ENCODE measurements at regions not wholly inside any gene's neighbourhood (a gene's known extent, or its start where the extent isn't known, plus 50 kb on each side); places are given as distances from the start of the nearest gene placed in this dataset.

- no peak for TF ChIP-seq CTCF (IDR thresholded peaks at IDR 0.05 in 4 of 5, conservative IDR thresholded peaks at IDR 0.05 in 1 of 5)
- TF ChIP-seq POLR2A (IDR thresholded peaks at IDR 0.05), result no peak
These were observed 317.2 kb downstream of the RWDD3 start for GRCh38 chr1:95551201-95551600.

Measured in gastrocnemius medialis (tissue), 4 donors.